DND-41 (cell line): ENCODE measurements at regions not wholly inside any gene's neighbourhood (a gene's known extent, or its start where the extent isn't known, plus 50 kb on each side); places are given as distances from the start of the nearest gene placed in this dataset.

Experiments used
- ATAC-seq: fragments of 200-7000 bp; cut with Tn5 transposase; 3 replicates; pipeline ENCODE4 v1.9.1; 2021; ENCODE audit warnings: low read depth; ENCODE audit not compliant: insufficient read depth
- DNase-seq: peaks from one replicate; pipeline ENCODE4 v3.0.0-alpha.2; 2020
- H2AFZ ChIP-seq: 2 replicates; pipeline ENCODE4 v1.6.0; 2012; ENCODE audit warnings: low read depth, low read length
- H3K27ac ChIP-seq: 2 replicates; pipeline ENCODE4 v1.5.1; 2012; ENCODE audit warnings: low read length, inconsistent platforms
- H3K27me3 ChIP-seq: fragments of 200-600 bp; sonication (generic); 2 replicates; pipeline ENCODE4 v1.6.0; 2012; ENCODE audit warnings: low read length, mild to moderate bottlenecking, inconsistent platforms; ENCODE audit not compliant: insufficient read depth, poor library complexity
- H3K36me3 ChIP-seq: 2 replicates; pipeline ENCODE4 v1.5.1; 2012; ENCODE audit warnings: low read length, inconsistent platforms; ENCODE audit not compliant: insufficient read depth
- H3K4me1 ChIP-seq: 2 replicates; pipeline ENCODE4 v1.5.1; 2012; ENCODE audit warnings: mild to moderate bottlenecking, low read length; ENCODE audit not compliant: insufficient read depth
- H3K4me2 ChIP-seq: 2 replicates; pipeline ENCODE4 v1.6.0; 2012; ENCODE audit warnings: mild to moderate bottlenecking, moderate library complexity, low read length, inconsistent platforms; ENCODE audit not compliant: insufficient read depth
- H3K4me3 ChIP-seq, 2 experiments: fragments of 200-600 bp in 1 of 2; shearing (Covaris generic) in 1 of 2; 2 replicates each; pipeline ENCODE4 v1.5.1; 2012 to 2016; ENCODE audit warnings: inconsistent platforms in 2 of 2, low read length in 2 of 2, mild to moderate bottlenecking in 2 of 2, low read depth in 1 of 2, moderate library complexity in 1 of 2
- H3K79me2 ChIP-seq: 2 replicates; pipeline ENCODE4 v1.6.0; 2012; ENCODE audit warnings: low read length, inconsistent platforms; ENCODE audit not compliant: insufficient read depth
- H3K9ac ChIP-seq: 2 replicates; pipeline ENCODE4 v1.6.0; 2012; ENCODE audit warnings: low read depth, mild to moderate bottlenecking, inconsistent platforms, low read length, moderate library complexity
- H3K9me3 ChIP-seq: 2 replicates; pipeline ENCODE4 v1.5.1; 2012; ENCODE audit warnings: low read length, moderate library complexity, mild to moderate bottlenecking, inconsistent platforms; ENCODE audit not compliant: insufficient read depth, severe bottlenecking
- H4K20me1 ChIP-seq: 2 replicates; pipeline ENCODE4 v1.6.0; 2012; ENCODE audit warnings: low read length; ENCODE audit not compliant: insufficient read depth
- CTCF ChIP-seq: IDR thresholded peaks from 2 replicates; pipeline ENCODE4 v1.5.1; 2012; ENCODE audit warnings: borderline replicate concordance, low read length, moderate library complexity, mild to moderate bottlenecking; ENCODE audit not compliant: poor library complexity, severe bottlenecking; ENCODE audit errors: extremely low read depth
- EZH2 ChIP-seq: IDR thresholded peaks from 3 replicates; pipeline ENCODE4 v1.6.1; 2012; ENCODE audit warnings: borderline replicate concordance, low read depth, mild to moderate bottlenecking, moderate library complexity, low read length, inconsistent platforms; ENCODE audit not compliant: severe bottlenecking

GRCh38 chr18:43596105-43596712 lies 318.9 kb upstream of the SYT4 start:
- H4K20me1 ChIP-seq: no peaks in the 10 kb centered on the region
- H3K27ac ChIP-seq: no peak overlapping the region
- H3K36me3 ChIP-seq: no peaks in the 10 kb centered on the region
- no peak overlapping the region for H3K9ac ChIP-seq
- no peaks in the 10 kb centered on the region for H3K4me1 ChIP-seq
- H2AFZ ChIP-seq: no peak overlapping the region
- H3K79me2 ChIP-seq: no peaks in the 10 kb centered on the region
- TF ChIP-seq CTCF: peak; percentile 79
- TF ChIP-seq EZH2: no peak
- ATAC-seq: peak; percentile 85
- no peaks in the 10 kb centered on the region for H3K9me3 ChIP-seq
- no peak for DNase-seq
- H3K4me3 ChIP-seq: no peak overlapping the region
- no peak overlapping the region for H3K4me2 ChIP-seq
- no peaks in the 10 kb centered on the region for H3K27me3 ChIP-seq

GRCh38 chr18:43601432-43601831 lies 324.1 kb upstream of the SYT4 start:
- no peak for ATAC-seq
- Histone ChIP-seq H3K36me3 (no peaks in the 10 kb centered on the region), H3K79me2 (no peaks in the 10 kb centered on the region), H2AFZ (no peak overlapping the region), H3K9me3 (peaks cover 7% of the 10 kb centered on the region), H3K27me3 (no peaks in the 10 kb centered on the region), H3K4me1 (no peaks in the 10 kb centered on the region), H3K4me2 (no peak overlapping the region), H3K9ac (no peak overlapping the region), H3K27ac (no peak overlapping the region), H4K20me1 (no peaks in the 10 kb centered on the region), H3K4me3 (no peak overlapping the region)
- DNase-seq: no peak
- TF ChIP-seq EZH2: no peak
- TF ChIP-seq CTCF: no peak

GRCh38 chr18:43605224-43605623 lies 327.9 kb upstream of the SYT4 start:
- Histone ChIP-seq H3K36me3 (no peaks in the 10 kb centered on the region), H3K4me3 (no peak overlapping the region), H4K20me1 (no peaks in the 10 kb centered on the region), H3K79me2 (no peaks in the 10 kb centered on the region), H3K9me3 (peaks cover 11% of the 10 kb centered on the region), H3K27me3 (no peaks in the 10 kb centered on the region), H3K4me2 (no peak overlapping the region), H3K27ac (no peak overlapping the region), H3K4me1 (no peaks in the 10 kb centered on the region), H3K9ac (no peak overlapping the region), H2AFZ (no peak overlapping the region)
- ATAC-seq (no peak), DNase-seq (no peak)
- TF ChIP-seq EZH2 (no peak), CTCF (no peak)

- Histone ChIP-seq H3K27ac (no peak overlapping the region), H3K4me1 (no peaks in the 10 kb centered on the region), H3K9me3 (peaks cover 11% of the 10 kb centered on the region), H3K4me3 (no peak overlapping the region), H2AFZ (no peak overlapping the region), H4K20me1 (no peaks in the 10 kb centered on the region), H3K27me3 (no peaks in the 10 kb centered on the region), H3K36me3 (no peaks in the 10 kb centered on the region), H3K9ac (no peak overlapping the region), H3K4me2 (no peak overlapping the region), H3K79me2 (no peaks in the 10 kb centered on the region)
- DNase-seq (no peak), ATAC-seq (no peak)
- no peak for TF ChIP-seq EZH2
- no peak for TF ChIP-seq CTCF
These were observed 329.5 kb upstream of the SYT4 start for GRCh38 chr18:43606795-43607194.
